Liver (tissue), 8 donors: ENCODE measurements at regions not wholly inside any gene's neighbourhood (a gene's known extent, or its start where the extent isn't known, plus 50 kb on each side); places are given as distances from the start of the nearest gene placed in this dataset.

Experiments
- DNase-seq: peaks from one replicate; pipeline ENCODE4 v3.0.0-alpha.2; 2017; ENCODE audit warnings: low spot score
- H3K27ac ChIP-seq, 2 donors: one replicate each; pipeline ENCODE4 v1.7.0; 2013; ENCODE audit warnings: inconsistent platforms in 2 of 2, low read length in 2 of 2, control low read depth in 1 of 2, low read depth in 1 of 2, mild to moderate bottlenecking in 1 of 2
- H3K27me3 ChIP-seq, 4 donors: one replicate each; pipeline versions ENCODE4 v1.6.1 to v1.7.0; 2013; ENCODE audit warnings: low read length in 3 of 4, inconsistent platforms in 1 of 4, mild to moderate bottlenecking in 1 of 4, moderate library complexity in 1 of 4; ENCODE audit not compliant: control insufficient read depth in 4 of 4, insufficient read depth in 4 of 4
- H3K36me3 ChIP-seq, 4 donors: one replicate each; pipeline versions ENCODE4 v1.6.1 to v1.7.0; 2013; ENCODE audit warnings: low read length in 3 of 4, mild to moderate bottlenecking in 3 of 4, low read depth in 1 of 4, moderate library complexity in 1 of 4; ENCODE audit not compliant: control insufficient read depth in 4 of 4, insufficient read depth in 3 of 4
- H3K4me1 ChIP-seq, 4 donors: one replicate each; pipeline versions ENCODE4 v1.6.1 to v1.7.0; 2013; ENCODE audit warnings: low read length in 3 of 4, mild to moderate bottlenecking in 3 of 4, moderate library complexity in 1 of 4; ENCODE audit not compliant: control insufficient read depth in 4 of 4, insufficient read depth in 4 of 4
- H3K4me3 ChIP-seq, 3 donors: one replicate each; pipeline versions ENCODE4 v1.6.1 to v1.7.0; 2013; ENCODE audit warnings: low read length in 3 of 3, control low read depth in 1 of 3, low read depth in 1 of 3, mild to moderate bottlenecking in 1 of 3
- H3K9ac ChIP-seq, 2 donors: one replicate each; pipeline ENCODE4 v1.7.0; 2013; ENCODE audit warnings: low read length in 2 of 2, mild to moderate bottlenecking in 2 of 2, moderate library complexity in 2 of 2, control low read depth in 1 of 2, low read depth in 1 of 2
- H3K9me3 ChIP-seq, 4 donors: one replicate each; pipeline versions ENCODE4 v1.6.1 to v1.7.0; 2013; ENCODE audit warnings: low read length in 3 of 4; ENCODE audit not compliant: control insufficient read depth in 4 of 4
- ATF3 ChIP-seq: IDR thresholded peaks from 2 replicates; pipeline ENCODE4 v1.6.1; 2016; ENCODE audit warnings: antibody characterized with exemption
- CTCF ChIP-seq: fragments of 150-350 bp; IDR thresholded peaks from 2 replicates; pipeline ENCODE4 v1.5.1; 2017; ENCODE audit warnings: improper control_type of control experiment, low read depth, low read length; ENCODE audit not compliant: missing input control
- EGR1 ChIP-seq, 2 donors: IDR thresholded peaks; 2 replicates each; pipeline ENCODE4 v1.6.1; 2016 to 2018; ENCODE audit warnings: antibody characterized with exemption in 2 of 2, low read depth in 2 of 2
- FOXA1 ChIP-seq: IDR thresholded peaks from 2 replicates; pipeline ENCODE4 v1.6.1; 2016; ENCODE audit warnings: antibody characterized with exemption
- GABPA ChIP-seq, 2 donors: IDR thresholded peaks in 1 of 2; conservative IDR thresholded peaks in 1 of 2; 2 replicates each; pipeline ENCODE4 v1.6.1; 2016; ENCODE audit warnings: antibody characterized with exemption in 2 of 2, mild to moderate bottlenecking in 1 of 2, moderate library complexity in 1 of 2
- HNF4G ChIP-seq: IDR thresholded peaks from 2 replicates; pipeline ENCODE4 v1.6.1; 2016; ENCODE audit warnings: antibody characterized with exemption
- JUND ChIP-seq, 2 donors: IDR thresholded peaks; 2 replicates each; pipeline ENCODE4 v1.6.1; 2016; ENCODE audit warnings: antibody characterized with exemption in 2 of 2
- MAX ChIP-seq: IDR thresholded peaks from 2 replicates; pipeline ENCODE4 v1.6.1; 2016; ENCODE audit warnings: antibody characterized with exemption
- NR2F2 ChIP-seq: IDR thresholded peaks from 2 replicates; pipeline ENCODE4 v1.6.1; 2016; ENCODE audit warnings: antibody characterized with exemption
- RAD21 ChIP-seq, 2 donors: IDR thresholded peaks; 2 replicates each; pipeline ENCODE4 v1.6.1; 2016; ENCODE audit warnings: antibody characterized with exemption in 2 of 2, mild to moderate bottlenecking in 2 of 2
- REST ChIP-seq: IDR thresholded peaks from 2 replicates; pipeline ENCODE4 v1.6.1; 2016; ENCODE audit warnings: antibody characterized with exemption, mild to moderate bottlenecking
- RXRA ChIP-seq, 2 donors: IDR thresholded peaks; 2 replicates each; pipeline ENCODE4 v1.6.1; 2017 to 2018; ENCODE audit warnings: antibody characterized with exemption in 2 of 2, mild to moderate bottlenecking in 1 of 2
- SP1 ChIP-seq: IDR thresholded peaks from 2 replicates; pipeline ENCODE4 v1.6.1; 2018; ENCODE audit warnings: antibody characterized with exemption, mild to moderate bottlenecking
- TAF1 ChIP-seq: conservative IDR thresholded peaks from 2 replicates; pipeline ENCODE4 v1.6.1; 2016; ENCODE audit warnings: antibody characterized with exemption, mild to moderate bottlenecking
- YY1 ChIP-seq: IDR thresholded peaks from 2 replicates; pipeline ENCODE4 v1.6.1; 2016; ENCODE audit warnings: antibody characterized with exemption, mild to moderate bottlenecking
- WGBS: extraction: QIAGEN DNeasy Blood & Tissue Kit; methylation state at CpG from one replicate; pipeline ENCODE4 v1.1.7; 2013; 5-methylcytosine and 5-hydroxymethylcytosine counted together
- donor health status: healthy.
- donor health status: healthy.
- donor health status: healthy.
- donor health status: healthy.
- donor health status: healthy.

- Histone ChIP-seq H3K9me3 (no peaks in the 10 kb centered on the region), H3K36me3 (no peaks in the 10 kb centered on the region), H3K9ac (no peak overlapping the region), H3K4me1 (no peaks in the 10 kb centered on the region), H3K4me3 (no peak overlapping the region), H3K27me3 (no peaks in the 10 kb centered on the region), H3K27ac (no peak overlapping the region)
- no peak for DNase-seq
- no peak for TF ChIP-seq SP1
- no peak for TF ChIP-seq CTCF
- no peak for TF ChIP-seq RAD21 (IDR thresholded peaks at IDR 0.05)
- no peak for TF ChIP-seq MAX
- TF ChIP-seq REST, result no peak
- 85% methylated on average over 11 of the region's 11 CpGs for WGBS
Observed at GRCh38 chr10:42985436-42986316, 91.2 kb upstream of the RET start.

GRCh38 chr10:42986633-42987032 is 90.2 kb upstream of the RET start:
- Histone ChIP-seq H3K27me3 (no peaks in the 10 kb centered on the region), H3K36me3 (no peaks in the 10 kb centered on the region), H3K9ac (no peak overlapping the region), H3K4me1 (no peaks in the 10 kb centered on the region), H3K27ac (no peak overlapping the region), H3K4me3 (no peak overlapping the region), H3K9me3 (no peaks in the 10 kb centered on the region)
- DNase-seq, result no peak
- WGBS, result 75% methylated on average over 4 of the region's 4 CpGs
- TF ChIP-seq NR2F2 (no peak), TAF1 (no peak), MAX (no peak), RXRA (IDR thresholded peaks at IDR 0.05) (no peak), GABPA (IDR thresholded peaks at IDR 0.05 in 1 of 2, conservative IDR thresholded peaks at IDR 0.05 in 1 of 2) (no peak), CTCF (no peak), YY1 (no peak), HNF4G (no peak), RAD21 (IDR thresholded peaks at IDR 0.05) (no peak), SP1 (no peak), EGR1 (IDR thresholded peaks at IDR 0.05; ENCODE audit: low read depth in 2 of 2) (no peak), FOXA1 (no peak), REST (no peak), JUND (IDR thresholded peaks at IDR 0.05) (no peak), ATF3 (no peak)
